ENCODE measurements at regions not wholly inside any gene's neighbourhood (a gene's known extent, or its start where the extent isn't known, plus 50 kb on each side); places are given as distances from the start of the nearest gene placed in this dataset.

- Histone ChIP-seq H2AFZ (ENCODE audit: low read depth, low read length, poor library complexity, severe bottlenecking) (no peak overlapping the region), H3K36me3 (ENCODE audit: control insufficient read depth in 1 of 2, insufficient read depth in 2 of 2, low read length in 2 of 2) (no peaks in the 10 kb centered on the region), H3K9me3 (ENCODE audit: control insufficient read depth in 1 of 2, insufficient read depth in 1 of 2, low read depth in 1 of 2, low read length in 2 of 2) (peaks cover 0 to 11% of the 10 kb centered on the region in 2 experiments; a peak in 3 of 4 replicates), H3K27ac (ENCODE audit: low read depth, low read length) (no peak overlapping the region), H3K4me1 (ENCODE audit: control insufficient read depth in 1 of 2, insufficient read depth in 2 of 2, low read length in 2 of 2) (no peaks in the 10 kb centered on the region), H3K4me2 (ENCODE audit: low read length) (no peak overlapping the region), H3K79me2 (ENCODE audit: insufficient read depth, low read length) (no peaks in the 10 kb centered on the region), H4K20me1 (ENCODE audit: insufficient read depth) (no peaks in the 10 kb centered on the region), H3K9me2 (ENCODE audit: insufficient read depth) (no peaks in the 10 kb centered on the region), H3K27me3 (ENCODE audit: insufficient read depth, low read length) (no peaks in the 10 kb centered on the region), H3K4me3 (replicated peaks in 1 of 2; ENCODE audit: low read depth in 1 of 2, low read length in 2 of 2) (no peak overlapping the region), H3K9ac (ENCODE audit: low read length) (no peak overlapping the region)
- POLR2A ChIA-PET = no interaction called here
- TF ChIP-seq, protein P1, sequence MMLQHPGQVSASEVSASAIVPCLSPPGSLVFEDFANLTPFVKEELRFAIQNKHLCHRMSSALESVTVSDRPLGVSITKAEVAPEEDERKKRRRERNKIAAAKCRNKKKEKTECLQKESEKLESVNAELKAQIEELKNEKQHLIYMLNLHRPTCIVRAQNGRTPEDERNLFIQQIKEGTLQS (IDR thresholded peaks at IDR 0.05) = no peak
- TF ChIP-seq EGR1 (IDR thresholded peaks at IDR 0.05; ENCODE audit: low read depth) (no peak), CEBPB (IDR thresholded peaks at IDR 0.05; ENCODE audit: low read depth) (no peak), YY1 (IDR thresholded peaks at IDR 0.05; ENCODE audit: extremely low read depth, insufficient replicate concordance, low read depth, low read length) (no peak), SRF (IDR thresholded peaks at IDR 0.05; ENCODE audit: low read depth) (no peak), EZH2 (IDR thresholded peaks at IDR 0.05) (no peak), SP1 (IDR thresholded peaks at IDR 0.05; ENCODE audit: low read depth) (no peak), ZFX (IDR thresholded peaks at IDR 0.05) (no peak), CBX3 (IDR thresholded peaks at IDR 0.05; ENCODE audit: low read depth) (no peak), POLR2AphosphoS5 (IDR thresholded peaks at IDR 0.05; ENCODE audit: low read depth, low read length) (no peak), ELF1 (IDR thresholded peaks at IDR 0.05; ENCODE audit: borderline replicate concordance, low read depth) (no peak), REST (IDR thresholded peaks at IDR 0.05; ENCODE audit: low read depth) (no peak), ZNF274 (IDR thresholded peaks at IDR 0.05; ENCODE audit: low read depth, low read length) (no peak), FOSL1 (IDR thresholded peaks at IDR 0.05; ENCODE audit: low read depth) (no peak), SIN3A (IDR thresholded peaks at IDR 0.05; ENCODE audit: low read depth) (no peak), EZH2phosphoT487 (IDR thresholded peaks at IDR 0.05; ENCODE audit: borderline replicate concordance) (no peak), TCF7L2 (IDR thresholded peaks at IDR 0.05; ENCODE audit: borderline replicate concordance, extremely low read depth, insufficient read depth, insufficient read length) (no peak)
- TF ChIP-seq, protein P2, sequence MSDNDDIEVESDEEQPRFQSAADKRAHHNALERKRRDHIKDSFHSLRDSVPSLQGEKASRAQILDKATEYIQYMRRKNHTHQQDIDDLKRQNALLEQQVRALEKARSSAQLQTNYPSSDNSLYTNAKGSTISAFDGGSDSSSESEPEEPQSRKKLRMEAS (IDR thresholded peaks at IDR 0.05) = no peak
- ATAC-seq (no peak), DNase-seq (ENCODE audit: low read depth, low spot score) (no peak)
- RAD21 ChIA-PET (ENCODE audit: low non-redundant PET in 1 of 2, low total read pairs in 2 of 2, uncharacterized antibody in 2 of 2, unreplicated experiment in 2 of 2) = no interaction called here
- no TSS peak for BruUV-seq (replicated peaks)
- CTCF ChIA-PET = no interaction called here
- intact Hi-C loops (cut with micrococcal nuclease) = no loop called here
Observed at GRCh38 chr12:33317746-33318145, 121.9 kb downstream of the SYT10 start.
